H1 (cell line): ENCODE measurements at regions not wholly inside any gene's neighbourhood (a gene's known extent, or its start where the extent isn't known, plus 50 kb on each side); places are given as distances from the start of the nearest gene placed in this dataset.

ENCODE experiments used
- CTCF ChIA-PET: fragments of 300-600 bp; sonication (Branson Sonifier 250); formaldehyde crosslinking; loops from one replicate; lab custom pipeline; 2021; ENCODE audit not compliant: partially characterized antibody; lab: Charles Lee
- POLR2A ChIA-PET: fragments of 300-600 bp; sonication (Branson Sonifier 250); formaldehyde crosslinking; loops from one replicate; lab custom pipeline; 2021; ENCODE audit warnings: inconsistent platforms; ENCODE audit not compliant: partially characterized antibody; lab: Charles Lee
- DNase-seq, 2 experiments: peaks; one replicate each; pipeline versions ENCODE4 v3.0.0 to v3.0.0-alpha.2; 2010 to 2022; ENCODE audit warnings: low spot score in 2 of 2, low read depth in 1 of 2, mixed read lengths in 1 of 2
- FAIRE-seq: peaks from 2 replicates; lab custom pipeline; 2011; peaks lifted over from hg19 to GRCh38; lab: Jason Lieb, UNC
- H2AFZ ChIP-seq: 2 replicates; pipeline ENCODE4 v1.8.1; 2012; ENCODE audit warnings: low read length, inconsistent platforms
- H2AK5ac ChIP-seq: 2 replicates; pipeline ENCODE4 v1.6.1; 2013; ENCODE audit warnings: low read depth, low read length
- H2BK120ac ChIP-seq: replicated peaks from 2 replicates; pipeline ENCODE3; 2013; ENCODE audit warnings: low read depth, low read length, inconsistent platforms
- H2BK12ac ChIP-seq: 2 replicates; pipeline ENCODE4 v1.6.1; 2013; ENCODE audit warnings: low read depth, low read length
- H2BK15ac ChIP-seq: 2 replicates; pipeline ENCODE4 v1.6.1; 2013; ENCODE audit warnings: low read length
- H2BK20ac ChIP-seq: 2 replicates; pipeline ENCODE4 v1.6.1; 2013; ENCODE audit warnings: low read length
- H2BK5ac ChIP-seq: 2 replicates; pipeline ENCODE4 v1.6.1; 2013; ENCODE audit warnings: low read depth, low read length
- H3K14ac ChIP-seq: 2 replicates; pipeline ENCODE4 v1.6.1; 2013; ENCODE audit warnings: inconsistent platforms; ENCODE audit not compliant: insufficient read length
- H3K18ac ChIP-seq: 2 replicates; pipeline ENCODE4 v1.6.1; 2013; ENCODE audit warnings: low read length; ENCODE audit errors: extremely low read depth
- H3K23ac ChIP-seq: 2 replicates; pipeline ENCODE4 v1.6.1; 2013; ENCODE audit warnings: inconsistent platforms; ENCODE audit not compliant: insufficient read length
- H3K23me2 ChIP-seq: 2 replicates; pipeline ENCODE4 v1.6.1; 2013; ENCODE audit warnings: low read depth, low read length
- H3K27ac ChIP-seq: 2 replicates; pipeline ENCODE4 v1.6.1; 2011; ENCODE audit warnings: low read depth, low read length, inconsistent platforms
- H3K27me3 ChIP-seq, 4 experiments: replicated peaks in 1 of 4; 1 replicate in 1 of 4; 2 replicates in 3 of 4; pipeline versions ENCODE4 v1.6.1 to v1.8.1; 2011 to 2013; ENCODE audit warnings: low read length in 3 of 4, mild to moderate bottlenecking in 3 of 4, inconsistent platforms in 2 of 4, mixed read lengths in 2 of 4, moderate library complexity in 1 of 4; ENCODE audit not compliant: control insufficient read depth in 3 of 4, insufficient read depth in 3 of 4; ENCODE audit errors: extremely low read depth in 1 of 4
- H3K36me3 ChIP-seq, 4 experiments: 2 replicates each; pipeline versions ENCODE4 v1.6.1 to v1.8.1; 2011 to 2013; ENCODE audit warnings: mild to moderate bottlenecking in 4 of 4, low read length in 3 of 4, moderate library complexity in 2 of 4, control low read depth in 1 of 4, inconsistent platforms in 1 of 4; ENCODE audit not compliant: insufficient read depth in 4 of 4, control insufficient read depth in 2 of 4
- H3K4ac ChIP-seq: replicated peaks from 2 replicates; pipeline ENCODE3; 2013; ENCODE audit warnings: low read length, low read depth, mixed read lengths, inconsistent platforms; ENCODE audit not compliant: insufficient read length
- H3K4me1 ChIP-seq, 4 experiments: replicated peaks in 1 of 4; 1 replicate in 1 of 4; 2 replicates in 3 of 4; pipeline versions ENCODE4 v1.6.1 to v1.8.1; 2011 to 2013; ENCODE audit warnings: low read length in 3 of 4, inconsistent platforms in 2 of 4, mixed read lengths in 1 of 4; ENCODE audit not compliant: insufficient read depth in 4 of 4, control insufficient read depth in 3 of 4
- H3K4me2 ChIP-seq, 2 experiments: 2 replicates each; pipeline versions ENCODE4 v1.6.1 to v1.8.1; 2011 to 2013; ENCODE audit warnings: low read depth in 2 of 2, low read length in 2 of 2, control low read depth in 1 of 2, inconsistent platforms in 1 of 2, mild to moderate bottlenecking in 1 of 2; ENCODE audit not compliant: insufficient read depth in 1 of 2
- H3K4me3 ChIP-seq, 4 experiments: fragments of 200-600, 300-600 bp in 1 of 4; sonication (generic), shearing (Covaris generic), sonication (Bioruptor Twin) in 1 of 4; 2 replicates each; pipeline versions ENCODE4 v1.5.1 to v1.8.1; 2011 to 2016; ENCODE audit warnings: low read length in 4 of 4, low read depth in 3 of 4, control low read depth in 2 of 4, inconsistent platforms in 2 of 4, mild to moderate bottlenecking in 2 of 4, mixed read lengths in 1 of 4, moderate library complexity in 1 of 4; ENCODE audit not compliant: insufficient read depth in 2 of 4; ENCODE audit errors: extremely low read depth in 1 of 4
- H3K56ac ChIP-seq: replicated peaks from 2 replicates; pipeline ENCODE3; 2013; ENCODE audit warnings: low read depth, mild to moderate bottlenecking, mixed read lengths, low read length, inconsistent platforms; ENCODE audit not compliant: insufficient read length
- H3K79me1 ChIP-seq: 2 replicates; pipeline ENCODE4 v1.6.1; 2013; ENCODE audit warnings: low read depth, low read length, control low read depth
- H3K79me2 ChIP-seq, 2 experiments: 2 replicates each; pipeline versions ENCODE4 v1.6.1 to v1.8.1; 2012 to 2013; ENCODE audit warnings: low read length in 2 of 2, mild to moderate bottlenecking in 2 of 2, inconsistent platforms in 1 of 2; ENCODE audit not compliant: insufficient read depth in 2 of 2, control insufficient read depth in 1 of 2
- H3K9ac ChIP-seq, 4 experiments: replicated peaks in 1 of 4; 1 replicate in 1 of 4; 2 replicates in 3 of 4; pipeline versions ENCODE4 v1.6.1 to v1.8.1; 2011 to 2013; ENCODE audit warnings: low read depth in 3 of 4, low read length in 3 of 4, control low read depth in 2 of 4, mild to moderate bottlenecking in 2 of 4, moderate library complexity in 2 of 4, inconsistent platforms in 1 of 4; ENCODE audit errors: extremely low read depth in 1 of 4
- H3K9me3 ChIP-seq, 2 experiments: 2 replicates each; pipeline versions ENCODE4 v1.6.1 to v1.8.1; 2012 to 2013; ENCODE audit warnings: mild to moderate bottlenecking in 2 of 2, moderate library complexity in 2 of 2, control low read depth in 1 of 2, inconsistent platforms in 1 of 2, low read depth in 1 of 2, low read length in 1 of 2, mixed read lengths in 1 of 2; ENCODE audit not compliant: insufficient read depth in 2 of 2
- H4K20me1 ChIP-seq, 2 experiments: replicated peaks in 1 of 2; 2 replicates each; pipeline versions ENCODE3 to v1.8.1; 2011 to 2013; ENCODE audit warnings: inconsistent platforms in 2 of 2, low read length in 2 of 2, mild to moderate bottlenecking in 1 of 2; ENCODE audit not compliant: insufficient read depth in 2 of 2, control insufficient read depth in 1 of 2
- H4K5ac ChIP-seq: 2 replicates; pipeline ENCODE4 v1.6.1; 2013; ENCODE audit warnings: low read length, low read depth, mixed read lengths, inconsistent platforms; ENCODE audit not compliant: insufficient read length
- H4K8ac ChIP-seq: 2 replicates; pipeline ENCODE4 v1.8.0; 2013; ENCODE audit warnings: mild to moderate bottlenecking, moderate library complexity, low read length, inconsistent platforms; ENCODE audit not compliant: insufficient read depth; ENCODE audit errors: extremely low read depth
- H4K91ac ChIP-seq: replicated peaks from 2 replicates; pipeline ENCODE3; 2013; ENCODE audit warnings: low read length, mixed read lengths, inconsistent platforms; ENCODE audit not compliant: insufficient read length
- BRCA1 ChIP-seq: IDR thresholded peaks from 2 replicates; pipeline ENCODE4 v1.6.1; 2012; ENCODE audit warnings: low read depth, low read length, improper control_type of control experiment
- EZH2 ChIP-seq: fragments of 200-600 bp; sonication (generic); IDR thresholded peaks from 2 replicates; pipeline ENCODE4 v1.7.1; 2012; ENCODE audit warnings: low read depth, mild to moderate bottlenecking, moderate library complexity, low read length, inconsistent platforms; ENCODE audit not compliant: severe bottlenecking
- GABPA ChIP-seq: IDR thresholded peaks from 2 replicates; pipeline ENCODE4 v1.6.1; 2011; ENCODE audit warnings: mild to moderate bottlenecking, low read length, moderate library complexity, borderline replicate concordance; ENCODE audit not compliant: insufficient read depth
- HDAC2 ChIP-seq, 2 experiments: fragments of 300-600 bp in 1 of 2; sonication (generic) in 1 of 2; IDR thresholded peaks; 2 replicates each; pipeline ENCODE4 v1.6.1; 2011 to 2012; ENCODE audit warnings: low read depth in 2 of 2, low read length in 2 of 2, mild to moderate bottlenecking in 2 of 2, moderate library complexity in 2 of 2, borderline replicate concordance in 1 of 2, inconsistent platforms in 1 of 2
- SAP30 ChIP-seq: fragments of 300-600 bp; sonication (generic); IDR thresholded peaks from 2 replicates; pipeline ENCODE4 v1.7.1; 2012; ENCODE audit warnings: low read length, moderate library complexity, mild to moderate bottlenecking, inconsistent platforms; ENCODE audit not compliant: insufficient read depth, insufficient replicate concordance
- TCF12 ChIP-seq: IDR thresholded peaks from 2 replicates; pipeline ENCODE4 v1.6.1; 2011; ENCODE audit warnings: low read depth, mild to moderate bottlenecking, low read length
- ZNF274 ChIP-seq: IDR thresholded peaks from 2 replicates; pipeline ENCODE4 v1.7.0; 2012; ENCODE audit warnings: low read length, borderline replicate concordance; ENCODE audit errors: extremely low read depth
- WGBS, 2 experiments: shearing (Covaris generic) in 1 of 2; methylation state at CpG; one replicate each; pipeline versions ENCODE4 v1.1.6 to v1.1.7; 2013 to 2015; ENCODE audit warnings: low lambda C conversion rate in 2 of 2, mixed read lengths in 2 of 2, inconsistent platforms in 1 of 2, low coverage in 1 of 2, missing lambda C conversion rate in 1 of 2; ENCODE audit not compliant: insufficient replicate concordance in 2 of 2, insufficient coverage in 1 of 2, insufficient read length in 1 of 2; ENCODE audit errors: extremely low coverage in 1 of 2, missing lambda C conversion rate in 1 of 2; 5-methylcytosine and 5-hydroxymethylcytosine counted together

DNA sequence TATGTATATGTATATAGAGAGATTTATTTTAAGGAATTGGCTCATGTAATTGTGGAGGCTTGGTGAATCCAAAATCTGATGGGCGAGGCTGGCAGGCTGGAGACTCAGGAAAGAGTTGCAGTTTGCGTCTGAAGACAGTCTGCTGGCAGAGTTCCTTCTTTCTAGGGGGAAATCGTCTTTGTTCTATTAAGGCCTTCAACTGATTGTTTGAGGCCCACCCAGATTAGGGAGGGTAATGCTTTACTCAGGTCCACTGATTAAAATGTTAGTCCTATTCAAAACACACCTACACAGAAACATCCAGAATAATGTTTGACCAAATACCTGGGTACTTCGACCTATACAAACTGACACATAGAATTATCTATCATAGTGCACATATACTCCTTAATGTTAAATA is 149.5 kb downstream of the NAA11 start:
- POLR2A ChIA-PET: no interaction called here

More for the DNA sequence above, 149.5 kb downstream of the NAA11 start:
- Histone ChIP-seq H4K91ac (no peak overlapping the region), H3K4me1 (no peaks in the 10 kb centered on the region), H3K27me3 (no peaks in the 10 kb centered on the region), H4K20me1 (no peaks in the 10 kb centered on the region), H3K79me2 (no peaks in the 10 kb centered on the region), H4K8ac (no peak overlapping the region), H3K9ac (no peak overlapping the region), H3K23ac (no peak overlapping the region), H3K4me2 (no peak overlapping the region), H2AFZ (no peak overlapping the region), H3K4ac (no peak overlapping the region), H2BK120ac (no peak overlapping the region), H2BK15ac (no peak overlapping the region), H3K79me1 (no peaks in the 10 kb centered on the region), H2BK5ac (no peak overlapping the region), H3K56ac (no peak overlapping the region), H3K27ac (no peak overlapping the region), H3K23me2 (no peaks in the 10 kb centered on the region), H2BK12ac (no peak overlapping the region), H2AK5ac (no peak overlapping the region), H3K9me3 (no peaks in the 10 kb centered on the region), H4K5ac (no peak overlapping the region), H3K4me3 (no peak overlapping the region), H3K14ac (no peak overlapping the region), H3K36me3 (no peaks in the 10 kb centered on the region), H3K18ac (no peak overlapping the region), H2BK20ac (no peak overlapping the region)
- TF ChIP-seq HDAC2 (IDR thresholded peaks at IDR 0.05; ENCODE audit: borderline replicate concordance in 1 of 2, low read depth in 2 of 2, low read length in 2 of 2): no peak
- no peak for TF ChIP-seq BRCA1
- TF ChIP-seq SAP30: no peak
- no peak for TF ChIP-seq TCF12
- no peak for TF ChIP-seq ZNF274
- no peak for TF ChIP-seq EZH2
- TF ChIP-seq GABPA: no peak
- 91% methylated on average over 4 of the region's 4 CpGs; no CpG with 5 or more reads in 1 of the 2 experiments for WGBS, 2 experiments
- FAIRE-seq: no peak
- CTCF ChIA-PET: no interaction called here
- no peak for DNase-seq
